ENCODE measurements at regions not wholly inside any gene's neighbourhood (a gene's known extent, or its start where the extent isn't known, plus 50 kb on each side); places are given as distances from the start of the nearest gene placed in this dataset.

DNA sequence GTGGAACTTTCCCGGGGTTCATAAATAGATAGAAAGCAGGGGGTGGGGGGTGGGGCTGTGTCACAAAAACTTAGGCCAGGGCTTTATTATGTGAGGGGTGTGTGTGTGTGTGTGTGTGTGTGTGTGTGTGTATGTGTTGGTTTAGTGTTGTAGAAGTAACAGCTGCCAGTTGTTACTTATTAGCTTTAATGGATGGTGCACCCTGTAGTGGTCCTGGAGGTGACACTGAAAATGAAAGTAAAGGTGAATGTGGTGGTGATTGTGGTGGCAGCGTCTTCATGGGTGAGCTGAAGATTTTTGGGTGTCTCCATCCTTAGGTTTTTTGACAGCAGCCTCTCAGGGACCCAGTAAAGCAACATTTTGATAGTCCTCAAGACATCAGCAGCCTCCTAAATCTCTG is 449.9 kb downstream of the PDCD6IP start (continued):
- no peak for TF ChIP-seq POLR2AphosphoS5 (IDR thresholded peaks at IDR 0.05; ENCODE audit: low read depth)
- no peak for TF ChIP-seq ZNF331 (CRISPR knock-in tag; IDR thresholded peaks at IDR 0.05; ENCODE audit: low read depth)
- no peak for TF ChIP-seq STAT1 (IDR thresholded peaks at IDR 0.05; ENCODE audit: unreplicated experiment)
- TF ChIP-seq, protein P1, sequence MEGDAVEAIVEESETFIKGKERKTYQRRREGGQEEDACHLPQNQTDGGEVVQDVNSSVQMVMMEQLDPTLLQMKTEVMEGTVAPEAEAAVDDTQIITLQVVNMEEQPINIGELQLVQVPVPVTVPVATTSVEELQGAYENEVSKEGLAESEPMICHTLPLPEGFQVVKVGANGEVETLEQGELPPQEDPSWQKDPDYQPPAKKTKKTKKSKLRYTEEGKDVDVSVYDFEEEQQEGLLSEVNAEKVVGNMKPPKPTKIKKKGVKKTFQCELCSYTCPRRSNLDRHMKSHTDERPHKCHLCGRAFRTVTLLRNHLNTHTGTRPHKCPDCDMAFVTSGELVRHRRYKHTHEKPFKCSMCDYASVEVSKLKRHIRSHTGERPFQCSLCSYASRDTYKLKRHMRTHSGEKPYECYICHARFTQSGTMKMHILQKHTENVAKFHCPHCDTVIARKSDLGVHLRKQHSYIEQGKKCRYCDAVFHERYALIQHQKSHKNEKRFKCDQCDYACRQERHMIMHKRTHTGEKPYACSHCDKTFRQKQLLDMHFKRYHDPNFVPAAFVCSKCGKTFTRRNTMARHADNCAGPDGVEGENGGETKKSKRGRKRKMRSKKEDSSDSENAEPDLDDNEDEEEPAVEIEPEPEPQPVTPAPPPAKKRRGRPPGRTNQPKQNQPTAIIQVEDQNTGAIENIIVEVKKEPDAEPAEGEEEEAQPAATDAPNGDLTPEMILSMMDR (conservative IDR thresholded peaks at IDR 0.05; ENCODE audit: low read depth in 2 of 2) = no peak
- no peak for TF ChIP-seq CREB1 (CRISPR knock-in tag; IDR thresholded peaks at IDR 0.05; ENCODE audit: low read depth)
- TF ChIP-seq EZH2 (IDR thresholded peaks at IDR 0.05; ENCODE audit: low read depth, unreplicated experiment) = no peak
- TF ChIP-seq, protein P2, sequence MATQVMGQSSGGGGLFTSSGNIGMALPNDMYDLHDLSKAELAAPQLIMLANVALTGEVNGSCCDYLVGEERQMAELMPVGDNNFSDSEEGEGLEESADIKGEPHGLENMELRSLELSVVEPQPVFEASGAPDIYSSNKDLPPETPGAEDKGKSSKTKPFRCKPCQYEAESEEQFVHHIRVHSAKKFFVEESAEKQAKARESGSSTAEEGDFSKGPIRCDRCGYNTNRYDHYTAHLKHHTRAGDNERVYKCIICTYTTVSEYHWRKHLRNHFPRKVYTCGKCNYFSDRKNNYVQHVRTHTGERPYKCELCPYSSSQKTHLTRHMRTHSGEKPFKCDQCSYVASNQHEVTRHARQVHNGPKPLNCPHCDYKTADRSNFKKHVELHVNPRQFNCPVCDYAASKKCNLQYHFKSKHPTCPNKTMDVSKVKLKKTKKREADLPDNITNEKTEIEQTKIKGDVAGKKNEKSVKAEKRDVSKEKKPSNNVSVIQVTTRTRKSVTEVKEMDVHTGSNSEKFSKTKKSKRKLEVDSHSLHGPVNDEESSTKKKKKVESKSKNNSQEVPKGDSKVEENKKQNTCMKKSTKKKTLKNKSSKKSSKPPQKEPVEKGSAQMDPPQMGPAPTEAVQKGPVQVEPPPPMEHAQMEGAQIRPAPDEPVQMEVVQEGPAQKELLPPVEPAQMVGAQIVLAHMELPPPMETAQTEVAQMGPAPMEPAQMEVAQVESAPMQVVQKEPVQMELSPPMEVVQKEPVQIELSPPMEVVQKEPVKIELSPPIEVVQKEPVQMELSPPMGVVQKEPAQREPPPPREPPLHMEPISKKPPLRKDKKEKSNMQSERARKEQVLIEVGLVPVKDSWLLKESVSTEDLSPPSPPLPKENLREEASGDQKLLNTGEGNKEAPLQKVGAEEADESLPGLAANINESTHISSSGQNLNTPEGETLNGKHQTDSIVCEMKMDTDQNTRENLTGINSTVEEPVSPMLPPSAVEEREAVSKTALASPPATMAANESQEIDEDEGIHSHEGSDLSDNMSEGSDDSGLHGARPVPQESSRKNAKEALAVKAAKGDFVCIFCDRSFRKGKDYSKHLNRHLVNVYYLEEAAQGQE (IDR thresholded peaks at IDR 0.05; ENCODE audit: unreplicated experiment) = no peak
- TF ChIP-seq, protein P3, sequence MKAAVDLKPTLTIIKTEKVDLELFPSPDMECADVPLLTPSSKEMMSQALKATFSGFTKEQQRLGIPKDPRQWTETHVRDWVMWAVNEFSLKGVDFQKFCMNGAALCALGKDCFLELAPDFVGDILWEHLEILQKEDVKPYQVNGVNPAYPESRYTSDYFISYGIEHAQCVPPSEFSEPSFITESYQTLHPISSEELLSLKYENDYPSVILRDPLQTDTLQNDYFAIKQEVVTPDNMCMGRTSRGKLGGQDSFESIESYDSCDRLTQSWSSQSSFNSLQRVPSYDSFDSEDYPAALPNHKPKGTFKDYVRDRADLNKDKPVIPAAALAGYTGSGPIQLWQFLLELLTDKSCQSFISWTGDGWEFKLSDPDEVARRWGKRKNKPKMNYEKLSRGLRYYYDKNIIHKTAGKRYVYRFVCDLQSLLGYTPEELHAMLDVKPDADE (IDR thresholded peaks at IDR 0.05) = no peak

DNA sequence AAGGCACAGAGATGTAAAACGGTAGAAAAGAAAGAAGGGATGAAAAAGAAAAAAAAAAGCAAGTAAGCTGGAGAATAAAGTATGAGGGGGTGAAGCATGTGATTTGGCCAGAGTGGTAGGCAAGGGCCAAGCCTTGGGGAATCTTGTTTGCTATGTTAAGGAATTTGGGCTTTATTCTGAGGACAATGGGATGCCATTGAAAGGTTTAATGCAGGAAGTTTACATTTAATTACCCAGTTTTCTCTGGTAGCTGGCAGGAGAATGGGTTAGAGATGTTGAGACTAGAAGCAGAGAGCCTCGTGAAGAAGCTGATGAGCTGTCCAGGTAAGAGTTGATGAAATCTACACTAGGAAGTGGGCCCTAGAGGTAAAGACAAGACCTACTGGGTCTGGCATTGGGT is 455.9 kb downstream of the PDCD6IP start:
- H3K4me1 Mint-ChIP-seq = peaks cover 37% of the 10 kb centered on the region
- TF ChIP-seq ZNF331 (CRISPR knock-in tag; IDR thresholded peaks at IDR 0.05; ENCODE audit: low read depth) (no peak), STAT1 (IDR thresholded peaks at IDR 0.05; ENCODE audit: unreplicated experiment) (no peak), NANOG (IDR thresholded peaks at IDR 0.05; ENCODE audit: borderline replicate concordance) (peak; percentile 50; the same call in 1 of the 2 replicates)
- TF ChIP-seq, protein P4, sequence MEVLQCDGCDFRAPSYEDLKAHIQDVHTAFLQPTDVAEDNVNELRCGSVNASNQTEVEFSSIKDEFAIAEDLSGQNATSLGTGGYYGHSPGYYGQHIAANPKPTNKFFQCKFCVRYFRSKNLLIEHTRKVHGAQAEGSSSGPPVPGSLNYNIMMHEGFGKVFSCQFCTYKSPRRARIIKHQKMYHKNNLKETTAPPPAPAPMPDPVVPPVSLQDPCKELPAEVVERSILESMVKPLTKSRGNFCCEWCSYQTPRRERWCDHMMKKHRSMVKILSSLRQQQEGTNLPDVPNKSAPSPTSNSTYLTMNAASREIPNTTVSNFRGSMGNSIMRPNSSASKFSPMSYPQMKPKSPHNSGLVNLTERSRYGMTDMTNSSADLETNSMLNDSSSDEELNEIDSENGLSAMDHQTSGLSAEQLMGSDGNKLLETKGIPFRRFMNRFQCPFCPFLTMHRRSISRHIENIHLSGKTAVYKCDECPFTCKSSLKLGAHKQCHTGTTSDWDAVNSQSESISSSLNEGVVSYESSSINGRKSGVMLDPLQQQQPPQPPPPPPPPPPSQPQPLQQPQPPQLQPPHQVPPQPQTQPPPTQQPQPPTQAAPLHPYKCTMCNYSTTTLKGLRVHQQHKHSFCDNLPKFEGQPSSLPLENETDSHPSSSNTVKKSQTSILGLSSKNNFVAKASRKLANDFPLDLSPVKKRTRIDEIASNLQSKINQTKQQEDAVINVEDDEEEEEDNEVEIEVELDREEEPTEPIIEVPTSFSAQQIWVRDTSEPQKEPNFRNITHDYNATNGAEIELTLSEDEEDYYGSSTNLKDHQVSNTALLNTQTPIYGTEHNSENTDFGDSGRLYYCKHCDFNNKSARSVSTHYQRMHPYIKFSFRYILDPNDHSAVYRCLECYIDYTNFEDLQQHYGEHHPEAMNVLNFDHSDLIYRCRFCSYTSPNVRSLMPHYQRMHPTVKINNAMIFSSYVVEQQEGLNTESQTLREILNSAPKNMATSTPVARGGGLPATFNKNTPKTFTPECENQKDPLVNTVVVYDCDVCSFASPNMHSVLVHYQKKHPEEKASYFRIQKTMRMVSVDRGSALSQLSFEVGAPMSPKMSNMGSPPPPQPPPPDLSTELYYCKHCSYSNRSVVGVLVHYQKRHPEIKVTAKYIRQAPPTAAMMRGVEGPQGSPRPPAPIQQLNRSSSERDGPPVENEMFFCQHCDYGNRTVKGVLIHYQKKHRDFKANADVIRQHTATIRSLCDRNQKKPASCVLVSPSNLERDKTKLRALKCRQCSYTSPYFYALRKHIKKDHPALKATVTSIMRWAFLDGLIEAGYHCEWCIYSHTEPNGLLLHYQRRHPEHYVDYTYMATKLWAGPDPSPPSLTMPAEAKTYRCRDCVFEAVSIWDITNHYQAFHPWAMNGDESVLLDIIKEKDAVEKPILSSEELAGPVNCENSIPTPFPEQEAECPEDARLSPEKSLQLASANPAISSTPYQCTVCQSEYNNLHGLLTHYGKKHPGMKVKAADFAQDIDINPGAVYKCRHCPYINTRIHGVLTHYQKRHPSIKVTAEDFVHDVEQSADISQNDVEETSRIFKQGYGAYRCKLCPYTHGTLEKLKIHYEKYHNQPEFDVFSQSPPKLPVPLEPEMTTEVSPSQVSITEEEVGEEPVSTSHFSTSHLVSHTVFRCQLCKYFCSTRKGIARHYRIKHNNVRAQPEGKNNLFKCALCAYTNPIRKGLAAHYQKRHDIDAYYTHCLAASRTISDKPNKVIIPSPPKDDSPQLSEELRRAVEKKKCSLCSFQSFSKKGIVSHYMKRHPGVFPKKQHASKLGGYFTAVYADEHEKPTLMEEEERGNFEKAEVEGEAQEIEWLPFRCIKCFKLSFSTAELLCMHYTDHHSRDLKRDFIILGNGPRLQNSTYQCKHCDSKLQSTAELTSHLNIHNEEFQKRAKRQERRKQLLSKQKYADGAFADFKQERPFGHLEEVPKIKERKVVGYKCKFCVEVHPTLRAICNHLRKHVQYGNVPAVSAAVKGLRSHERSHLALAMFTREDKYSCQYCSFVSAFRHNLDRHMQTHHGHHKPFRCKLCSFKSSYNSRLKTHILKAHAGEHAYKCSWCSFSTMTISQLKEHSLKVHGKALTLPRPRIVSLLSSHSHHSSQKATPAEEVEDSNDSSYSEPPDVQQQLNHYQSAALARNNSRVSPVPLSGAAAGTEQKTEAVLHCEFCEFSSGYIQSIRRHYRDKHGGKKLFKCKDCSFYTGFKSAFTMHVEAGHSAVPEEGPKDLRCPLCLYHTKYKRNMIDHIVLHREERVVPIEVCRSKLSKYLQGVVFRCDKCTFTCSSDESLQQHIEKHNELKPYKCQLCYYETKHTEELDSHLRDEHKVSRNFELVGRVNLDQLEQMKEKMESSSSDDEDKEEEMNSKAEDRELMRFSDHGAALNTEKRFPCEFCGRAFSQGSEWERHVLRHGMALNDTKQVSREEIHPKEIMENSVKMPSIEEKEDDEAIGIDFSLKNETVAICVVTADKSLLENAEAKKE (CRISPR knock-in tag; IDR thresholded peaks at IDR 0.05) = peak; percentile 88; the same call in 1 of the 2 replicates
- Histone ChIP-seq H3F3A (replicated peaks; ENCODE audit: low read depth) (no peaks in the 10 kb centered on the region), H3K27ac (ENCODE audit: low read depth) (no peak overlapping the region), H4K20me1 (replicated peaks; ENCODE audit: insufficient read depth) (no peaks in the 10 kb centered on the region), H3K27me3 (ENCODE audit: insufficient read depth) (peaks cover 3% of the 10 kb centered on the region; the same call in 1 of the 2 replicates), H3K4me1 (ENCODE audit: insufficient read depth) (peaks cover 37% of the 10 kb centered on the region), H3K4me2 (0 out of 2 replicates have a peak overlapping the region, but pooled peaks have one; percentile 0), H2AFZ (no peak overlapping the region), H3K79me2 (replicated peaks; ENCODE audit: insufficient read depth) (no peaks in the 10 kb centered on the region), H3K9me2 (ENCODE audit: insufficient read depth) (peaks cover 15% of the 10 kb centered on the region; the same call in 1 of the 2 replicates), H3K36me3 (ENCODE audit: insufficient read depth) (no peaks in the 10 kb centered on the region), H3K4me3 (no peak overlapping the region)
- no peaks in the 10 kb centered on the region for H3K36me3 Mint-ChIP-seq (ENCODE audit: low read depth)
- peak; percentile 67 for ATAC-seq
- H3K27ac Mint-ChIP-seq = no peak overlapping the region
- peak; percentile 62 for DNase-seq (ENCODE audit: low spot score)
- H3K4me3 Mint-ChIP-seq = no peak overlapping the region
- H3K27me3 Mint-ChIP-seq (ENCODE audit: insufficient read depth, low read depth, poor library complexity) = peaks cover 8% of the 10 kb centered on the region
- no peaks in the 10 kb centered on the region for H3K9me3 Mint-ChIP-seq

Data from GM23338 (cell line).